Nephron (organoid): ENCODE measurements at regions not wholly inside any gene's neighbourhood (a gene's known extent, or its start where the extent isn't known, plus 50 kb on each side); places are given as distances from the start of the nearest gene placed in this dataset.

ENCODE experiments used
- H3K27ac Mint-ChIP-seq, 3 experiments: 2 replicates each; pipeline ENCODE4 v1.8.0; 2020; ENCODE audit warnings: mixed read lengths in 3 of 3, mild to moderate bottlenecking in 2 of 3, moderate library complexity in 1 of 3
- H3K27me3 Mint-ChIP-seq: 2 replicates; pipeline ENCODE4 v1.8.0; 2021; ENCODE audit warnings: low read depth, mild to moderate bottlenecking, moderate library complexity, mixed read lengths
- H3K36me3 Mint-ChIP-seq: 2 replicates; pipeline ENCODE4 v1.8.0; 2020; ENCODE audit warnings: low read depth, mixed read lengths
- H3K4me1 Mint-ChIP-seq: 2 replicates; pipeline ENCODE4 v1.8.0; 2020; ENCODE audit warnings: mixed read lengths
- H3K4me3 Mint-ChIP-seq, 3 experiments: 2 replicates each; pipeline ENCODE4 v1.8.0; 2020; ENCODE audit warnings: mild to moderate bottlenecking in 3 of 3, mixed read lengths in 3 of 3, moderate library complexity in 2 of 3
- H3K9me3 Mint-ChIP-seq: 2 replicates; pipeline ENCODE4 v1.8.0; 2020; ENCODE audit warnings: mixed read lengths
- CTCF ChIP-seq, 3 experiments: fragments of 200-600 bp; sonication (generic); IDR thresholded peaks; one replicate each; pipeline ENCODE4 v1.5.0; 2021; ENCODE audit warnings: antibody characterized with exemption in 3 of 3; ENCODE audit not compliant: unreplicated experiment in 3 of 3

GRCh38 chr6:164266851-164267250 is 852.3 kb downstream of the QKI start:
- TF ChIP-seq CTCF (IDR thresholded peaks at IDR 0.05; ENCODE audit: unreplicated experiment in 3 of 3): no peak
- Mint-ChIP-seq H3K4me3 (no peak overlapping the region), H3K27ac (no peak overlapping the region), H3K36me3 (no peaks in the 10 kb centered on the region), H3K4me1 (no peaks in the 10 kb centered on the region), H3K27me3 (peaks cover 7% of the 10 kb centered on the region), H3K9me3 (no peaks in the 10 kb centered on the region)

GRCh38 chr6:164262348-164262747 is 847.8 kb downstream of the QKI start:
- Mint-ChIP-seq H3K27me3 (peaks cover 13% of the 10 kb centered on the region), H3K27ac (no peak overlapping the region), H3K4me1 (no peaks in the 10 kb centered on the region), H3K36me3 (no peaks in the 10 kb centered on the region), H3K9me3 (peaks cover 2% of the 10 kb centered on the region), H3K4me3 (no peak overlapping the region)
- no peak for TF ChIP-seq CTCF (IDR thresholded peaks at IDR 0.05; ENCODE audit: unreplicated experiment in 3 of 3)

DNA sequence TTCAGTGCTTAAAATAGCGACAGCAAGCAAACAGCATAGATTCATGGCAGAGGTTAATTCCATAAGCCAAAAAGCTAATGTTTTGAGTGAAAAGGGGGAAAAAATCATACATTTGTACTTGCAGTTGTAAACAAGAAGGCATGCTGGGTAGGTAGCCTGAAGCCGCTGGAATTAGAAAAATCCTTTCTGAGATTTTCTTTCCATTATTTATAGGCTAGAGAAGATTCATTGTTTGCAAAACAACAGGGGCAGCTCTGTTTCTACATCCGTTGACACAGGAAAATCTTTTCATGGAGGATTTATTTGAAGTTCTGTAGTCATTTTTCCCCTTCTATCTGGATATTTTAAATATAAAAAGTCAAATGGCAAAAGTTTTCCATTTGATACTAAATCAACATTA is 843.9 kb downstream of the QKI start:
- peaks cover 6% of the 10 kb centered on the region for H3K27me3 Mint-ChIP-seq
- TF ChIP-seq CTCF (IDR thresholded peaks at IDR 0.05; ENCODE audit: unreplicated experiment in 3 of 3): no peak
- H3K9me3 Mint-ChIP-seq: peaks cover 2% of the 10 kb centered on the region
- no peak overlapping the region for H3K27ac Mint-ChIP-seq
- H3K4me1 Mint-ChIP-seq: no peaks in the 10 kb centered on the region
- no peaks in the 10 kb centered on the region for H3K36me3 Mint-ChIP-seq
- H3K4me3 Mint-ChIP-seq: no peak overlapping the region

- H3K36me3 Mint-ChIP-seq: no peaks in the 10 kb centered on the region
- TF ChIP-seq CTCF (IDR thresholded peaks at IDR 0.05; ENCODE audit: unreplicated experiment in 3 of 3): no peak
- peaks cover 8% of the 10 kb centered on the region for H3K27me3 Mint-ChIP-seq
- no peaks in the 10 kb centered on the region for H3K4me1 Mint-ChIP-seq
- no peaks in the 10 kb centered on the region for H3K9me3 Mint-ChIP-seq
- no peak overlapping the region for H3K4me3 Mint-ChIP-seq
- H3K27ac Mint-ChIP-seq: no peak overlapping the region
These were observed 838.4 kb downstream of the QKI start for GRCh38 chr6:164252948-164253347.

DNA sequence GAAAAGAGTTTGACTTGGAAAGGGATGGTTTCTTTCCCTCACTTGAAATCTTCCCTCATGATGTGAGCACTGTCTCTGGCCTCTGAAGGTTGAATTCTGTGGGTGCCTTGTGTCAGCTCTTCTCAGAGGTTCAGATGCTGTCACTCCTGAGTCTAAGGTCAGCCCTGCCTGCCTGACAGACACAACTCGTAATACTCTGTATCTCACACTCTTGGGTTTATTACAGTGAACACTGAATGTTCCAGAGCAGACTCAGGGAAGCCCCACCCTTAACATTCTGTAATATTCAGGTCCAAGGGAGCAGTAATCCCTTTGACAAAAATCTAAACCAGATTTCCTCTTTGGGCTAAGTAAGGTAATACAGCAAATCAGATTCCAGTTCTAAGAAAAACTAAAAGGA is 837.8 kb downstream of the QKI start:
- Mint-ChIP-seq H3K4me3 (no peak overlapping the region), H3K27me3 (peaks cover 6% of the 10 kb centered on the region), H3K27ac (no peak overlapping the region), H3K36me3 (no peaks in the 10 kb centered on the region), H3K4me1 (no peaks in the 10 kb centered on the region), H3K9me3 (no peaks in the 10 kb centered on the region)
- TF ChIP-seq CTCF (IDR thresholded peaks at IDR 0.05; ENCODE audit: unreplicated experiment in 3 of 3): no peak

- H3K27me3 Mint-ChIP-seq: peaks cover 16% of the 10 kb centered on the region
- H3K36me3 Mint-ChIP-seq: no peaks in the 10 kb centered on the region
- no peaks in the 10 kb centered on the region for H3K4me1 Mint-ChIP-seq
- TF ChIP-seq CTCF (IDR thresholded peaks at IDR 0.05; ENCODE audit: unreplicated experiment in 3 of 3): no peak
- H3K9me3 Mint-ChIP-seq: no peaks in the 10 kb centered on the region
- H3K4me3 Mint-ChIP-seq: no peak overlapping the region
- no peak overlapping the region for H3K27ac Mint-ChIP-seq
These were observed 832.6 kb downstream of the QKI start for GRCh38 chr6:164247106-164247505.
